ENCODE measurements at regions not wholly inside any gene's neighbourhood (a gene's known extent, or its start where the extent isn't known, plus 50 kb on each side); places are given as distances from the start of the nearest gene placed in this dataset.

DNA sequence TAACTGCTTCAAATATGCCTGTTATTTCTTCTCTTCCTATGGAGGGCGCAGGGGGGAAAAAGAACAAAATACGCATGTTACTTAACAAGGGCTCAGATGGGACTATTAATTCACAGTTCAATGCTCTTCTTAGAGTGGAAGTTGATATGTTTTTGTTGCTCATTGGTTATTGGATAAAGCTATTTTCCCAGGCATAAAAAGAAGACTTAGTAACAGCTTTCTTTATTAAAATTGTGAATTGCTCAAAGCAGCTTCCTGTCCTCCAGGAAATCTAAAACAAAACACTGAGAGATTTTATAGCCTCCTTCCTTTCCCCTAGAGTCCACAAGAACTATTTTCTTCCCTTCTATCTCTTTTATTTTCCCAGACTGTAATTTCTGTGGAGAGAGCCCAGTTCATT, 180.8 kb downstream of the SH3BP4 start:
- Mint-ChIP-seq H3K27me3 (peaks cover 7% of the 10 kb centered on the region), H3K27ac (no peak overlapping the region), H3K4me3 (no peak overlapping the region), H3K9me3 (no peaks in the 10 kb centered on the region), H3K4me1 (peaks cover 2% of the 10 kb centered on the region), H3K36me3 (ENCODE audit: low read depth) (no peaks in the 10 kb centered on the region)
- intact Hi-C loops (cut with micrococcal nuclease), result loop anchor here (10.0 kb wide), 1 partner anchor 612 kb away; no protein-coding TSS in a partner anchor
- DNase-seq, result no peak

DNA sequence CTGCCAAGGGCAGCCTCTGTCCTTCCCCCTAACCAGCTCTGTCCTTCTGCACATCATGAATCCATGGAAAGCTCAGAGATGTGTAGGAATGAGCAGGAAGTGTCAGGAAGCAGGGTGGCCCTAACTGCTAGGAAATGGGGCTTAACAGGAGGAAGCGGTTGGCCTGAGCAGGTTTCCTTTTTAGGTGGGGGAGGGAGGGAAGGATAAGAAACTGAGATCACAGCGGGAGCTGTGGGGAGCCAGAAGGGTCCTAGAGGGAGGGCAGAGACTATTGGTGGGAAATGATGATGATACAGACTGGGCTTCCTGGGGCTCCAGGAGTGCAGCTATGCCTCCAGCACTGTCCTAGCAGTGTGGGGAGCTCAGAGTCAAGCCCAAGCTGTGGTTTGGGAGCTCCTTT, 182.0 kb downstream of the SH3BP4 start:
- peak; percentile 34 for DNase-seq
- Mint-ChIP-seq H3K27me3 (peaks cover 5% of the 10 kb centered on the region), H3K36me3 (ENCODE audit: low read depth) (no peaks in the 10 kb centered on the region), H3K9me3 (no peaks in the 10 kb centered on the region), H3K4me1 (peaks cover 2% of the 10 kb centered on the region), H3K27ac (no peak overlapping the region), H3K4me3 (no peak overlapping the region)
- intact Hi-C loops (cut with micrococcal nuclease), result loop anchor here (10.0 kb wide), 1 partner anchor 611 kb away; no protein-coding TSS in a partner anchor

DNA sequence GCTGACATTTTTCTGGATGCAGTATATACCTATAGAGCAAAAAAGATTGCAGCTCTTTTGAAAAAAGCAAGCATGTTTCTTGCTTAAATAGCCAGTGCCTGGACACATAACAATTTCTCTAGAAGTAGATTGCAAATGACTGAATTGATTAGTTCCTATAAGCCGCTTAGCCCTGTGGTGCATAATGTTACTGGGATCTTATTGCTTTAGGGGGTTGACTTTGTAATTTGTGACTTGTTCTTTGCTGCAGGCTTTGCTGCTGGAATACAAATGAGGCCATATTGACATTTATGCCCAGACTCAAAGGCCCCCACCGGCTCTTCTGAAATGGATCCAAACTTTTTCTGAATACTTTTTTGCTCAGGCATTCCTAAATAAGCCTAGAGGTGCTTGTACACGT, 182.6 kb downstream of the SH3BP4 start:
- peaks cover 5% of the 10 kb centered on the region for H3K27me3 Mint-ChIP-seq
- intact Hi-C loops (cut with micrococcal nuclease), result loop anchor here (10.0 kb wide), 1 partner anchor 610 kb away; no protein-coding TSS in a partner anchor
- H3K27ac Mint-ChIP-seq, result no peak overlapping the region
- H3K4me1 Mint-ChIP-seq, result peaks cover 2% of the 10 kb centered on the region
- no peak overlapping the region for H3K4me3 Mint-ChIP-seq
- H3K36me3 Mint-ChIP-seq (ENCODE audit: low read depth), result no peaks in the 10 kb centered on the region
- no peaks in the 10 kb centered on the region for H3K9me3 Mint-ChIP-seq
- DNase-seq, result no peak

DNA sequence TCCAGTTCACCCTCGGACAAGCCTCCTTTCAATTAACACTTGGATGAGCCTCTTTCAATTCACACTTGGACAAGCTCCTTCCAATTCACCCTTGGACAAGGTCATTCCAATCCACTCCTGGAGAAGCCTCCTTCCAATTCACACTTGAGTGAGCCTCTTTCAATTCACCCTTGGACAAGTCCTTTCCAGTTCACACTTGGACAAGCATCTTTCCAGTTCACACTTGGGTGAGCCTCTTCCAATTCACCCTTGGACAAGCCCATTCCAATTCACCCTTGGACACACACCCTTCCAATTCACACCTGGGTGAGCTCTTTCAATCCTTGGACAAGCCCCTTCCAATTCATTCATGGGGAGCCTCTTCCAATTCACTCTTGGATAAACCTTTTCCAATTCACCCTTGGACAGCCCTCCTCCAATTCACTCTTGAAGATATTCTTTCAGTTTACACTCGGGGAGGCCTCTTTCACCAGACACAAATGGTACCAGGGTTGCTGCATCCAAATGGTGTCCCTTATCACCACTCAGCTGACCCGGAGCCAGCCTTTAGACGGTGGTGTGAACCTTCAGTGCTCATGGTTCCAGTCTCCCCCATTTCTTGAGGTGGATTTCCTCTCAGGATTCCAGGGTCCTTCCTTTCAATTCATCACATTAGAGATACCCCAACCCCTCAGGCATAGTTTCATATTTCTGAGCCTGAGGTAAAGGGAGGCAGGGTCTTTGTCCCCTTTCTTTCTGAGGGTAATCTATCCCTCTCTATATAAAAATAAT, 183.6 kb downstream of the SH3BP4 start:
- Mint-ChIP-seq H3K36me3 (ENCODE audit: low read depth) (no peaks in the 10 kb centered on the region), H3K27ac (no peak overlapping the region), H3K9me3 (no peaks in the 10 kb centered on the region), H3K27me3 (peaks cover 5% of the 10 kb centered on the region), H3K4me3 (no peak overlapping the region), H3K4me1 (peaks cover 2% of the 10 kb centered on the region)
- intact Hi-C loops (cut with micrococcal nuclease), result loop anchor here (10.0 kb wide), 1 partner anchor 609 kb away; no protein-coding TSS in a partner anchor
- peak; percentile 38 for DNase-seq

DNA sequence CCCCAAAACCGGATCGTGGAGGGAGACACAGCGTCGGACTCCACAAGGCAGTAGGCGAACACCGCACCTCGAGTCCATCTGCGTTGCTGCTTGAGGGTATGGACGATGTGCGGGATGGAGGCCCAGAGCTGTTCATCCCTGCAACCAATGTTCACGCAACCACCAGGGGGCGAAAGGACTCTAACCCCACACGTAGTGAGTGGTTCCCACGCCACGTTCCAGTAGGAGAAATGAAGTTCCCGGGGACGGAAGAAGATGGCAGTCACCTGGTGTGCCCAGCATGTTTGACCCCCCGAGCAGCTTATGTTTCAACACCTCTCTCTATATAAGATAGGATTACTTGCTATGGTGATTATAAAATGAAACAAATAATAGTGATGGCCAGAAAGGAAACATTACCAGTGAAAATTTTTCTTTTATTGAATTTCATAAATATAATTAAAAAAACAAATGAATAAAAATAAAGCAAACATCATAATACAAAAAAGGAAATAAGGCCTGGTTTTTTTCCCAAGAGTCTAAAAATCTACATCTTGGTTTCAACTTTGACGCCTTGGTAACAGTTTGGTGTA, 184.3 kb downstream of the SH3BP4 start:
- Mint-ChIP-seq H3K27ac (no peak overlapping the region), H3K9me3 (no peaks in the 10 kb centered on the region), H3K4me3 (no peak overlapping the region), H3K4me1 (peaks cover 2% of the 10 kb centered on the region), H3K27me3 (peaks cover 5% of the 10 kb centered on the region), H3K36me3 (ENCODE audit: low read depth) (no peaks in the 10 kb centered on the region)
- intact Hi-C loops (cut with micrococcal nuclease), result loop anchor here (10.0 kb wide), 1 partner anchor 609 kb away; no protein-coding TSS in a partner anchor
- DNase-seq, result peak; percentile 79

DNA sequence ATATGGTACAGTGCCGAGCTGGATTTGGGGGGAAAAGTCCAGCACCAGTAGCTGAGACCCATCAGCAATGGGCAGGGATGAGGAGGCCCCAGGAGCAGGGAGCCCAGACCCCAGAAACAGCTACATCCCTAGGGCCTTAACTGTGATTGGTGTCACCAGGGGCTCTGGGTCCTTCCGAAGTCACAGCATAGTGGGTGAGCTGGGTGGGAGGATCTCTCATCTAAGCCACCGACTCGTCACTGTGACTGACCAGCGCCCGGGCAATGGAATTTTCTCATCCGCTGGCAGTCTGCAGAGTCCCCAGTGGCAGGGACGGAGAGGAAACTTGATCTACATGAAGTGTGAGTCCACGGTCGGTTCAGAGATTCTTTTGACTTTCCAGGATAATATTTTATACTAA, 186.5 kb downstream of the SH3BP4 start:
- Mint-ChIP-seq H3K27me3 (peaks cover 5% of the 10 kb centered on the region), H3K36me3 (ENCODE audit: low read depth) (no peaks in the 10 kb centered on the region), H3K9me3 (no peaks in the 10 kb centered on the region), H3K27ac (no peak overlapping the region), H3K4me3 (no peak overlapping the region), H3K4me1 (peaks cover 2% of the 10 kb centered on the region)
- intact Hi-C loops (cut with micrococcal nuclease), result loop anchor here (10.0 kb wide), 1 partner anchor 606 kb away; no protein-coding TSS in a partner anchor
- peak; percentile 48 for DNase-seq

DNA sequence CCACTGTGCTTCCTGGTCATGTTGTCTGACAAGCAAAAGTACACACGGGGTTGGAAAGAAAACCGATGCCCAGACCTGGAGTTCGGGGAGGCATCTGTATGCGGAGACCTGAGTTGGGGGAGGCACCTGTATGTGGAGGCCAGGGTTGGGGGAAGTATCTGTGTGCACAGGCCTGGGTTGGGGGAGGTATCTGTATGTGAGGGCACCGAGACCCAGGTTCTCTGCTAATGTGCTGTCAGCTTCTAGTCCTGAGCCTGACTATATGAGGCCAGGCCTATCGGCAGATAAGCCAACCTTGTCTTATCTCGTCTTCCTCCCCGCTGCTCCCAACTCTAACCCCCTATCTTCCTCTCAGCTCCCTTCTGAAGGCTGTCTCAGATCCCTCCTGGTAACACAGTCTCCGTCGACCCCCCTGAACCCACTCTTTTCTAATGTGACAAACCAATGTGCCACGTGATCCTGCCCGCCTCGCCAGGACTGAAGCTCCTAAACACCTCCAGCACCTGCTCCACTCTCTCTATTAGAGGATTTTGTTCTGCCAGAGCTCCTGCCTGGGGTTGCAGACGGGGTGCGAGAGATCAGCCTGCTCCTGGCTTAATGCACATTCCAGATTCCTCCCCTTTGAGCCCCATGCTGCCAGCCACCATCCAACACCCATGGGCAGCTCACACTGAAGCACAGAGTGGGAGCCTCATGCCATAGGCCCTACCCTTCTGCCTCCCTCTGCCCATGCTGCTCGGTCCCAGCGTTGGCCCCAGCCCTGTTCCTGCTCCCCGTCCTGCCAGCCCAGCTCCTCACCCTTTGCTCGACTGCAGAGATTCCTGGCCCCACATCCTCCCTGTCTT, 188.4 kb downstream of the SH3BP4 start:
- Mint-ChIP-seq H3K36me3 (ENCODE audit: low read depth) (no peaks in the 10 kb centered on the region), H3K9me3 (no peaks in the 10 kb centered on the region), H3K4me1 (peaks cover 2% of the 10 kb centered on the region), H3K27ac (no peak overlapping the region), H3K4me3 (no peak overlapping the region), H3K27me3 (peaks cover 5% of the 10 kb centered on the region)
- DNase-seq, result peak; percentile 46
- intact Hi-C loops (cut with micrococcal nuclease), result loop anchor here (10.0 kb wide), 1 partner anchor 605 kb away; no protein-coding TSS in a partner anchor

DNA sequence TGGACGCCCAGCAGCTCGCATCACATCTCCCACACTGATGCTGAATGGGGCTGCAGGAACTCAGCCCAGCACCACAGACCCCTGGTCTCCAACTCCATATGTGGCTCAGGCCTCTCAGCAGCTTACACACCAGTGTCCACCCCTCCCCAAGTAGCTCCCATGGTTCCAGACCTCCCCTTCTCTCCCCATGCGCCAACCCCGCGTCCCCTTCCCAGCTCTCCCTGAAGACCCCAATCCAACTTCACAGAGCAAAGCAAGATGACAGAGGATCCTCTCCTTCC, 188.9 kb downstream of the SH3BP4 start:
- H3K9me3 Mint-ChIP-seq, result no peaks in the 10 kb centered on the region
- peak; percentile 30 for DNase-seq
- intact Hi-C loops (cut with micrococcal nuclease), result no loop called here
- peaks cover 2% of the 10 kb centered on the region for H3K4me1 Mint-ChIP-seq
- H3K36me3 Mint-ChIP-seq (ENCODE audit: low read depth), result no peaks in the 10 kb centered on the region
- no peak overlapping the region for H3K27ac Mint-ChIP-seq
- peaks cover 5% of the 10 kb centered on the region for H3K27me3 Mint-ChIP-seq
- H3K4me3 Mint-ChIP-seq, result no peak overlapping the region

DNA sequence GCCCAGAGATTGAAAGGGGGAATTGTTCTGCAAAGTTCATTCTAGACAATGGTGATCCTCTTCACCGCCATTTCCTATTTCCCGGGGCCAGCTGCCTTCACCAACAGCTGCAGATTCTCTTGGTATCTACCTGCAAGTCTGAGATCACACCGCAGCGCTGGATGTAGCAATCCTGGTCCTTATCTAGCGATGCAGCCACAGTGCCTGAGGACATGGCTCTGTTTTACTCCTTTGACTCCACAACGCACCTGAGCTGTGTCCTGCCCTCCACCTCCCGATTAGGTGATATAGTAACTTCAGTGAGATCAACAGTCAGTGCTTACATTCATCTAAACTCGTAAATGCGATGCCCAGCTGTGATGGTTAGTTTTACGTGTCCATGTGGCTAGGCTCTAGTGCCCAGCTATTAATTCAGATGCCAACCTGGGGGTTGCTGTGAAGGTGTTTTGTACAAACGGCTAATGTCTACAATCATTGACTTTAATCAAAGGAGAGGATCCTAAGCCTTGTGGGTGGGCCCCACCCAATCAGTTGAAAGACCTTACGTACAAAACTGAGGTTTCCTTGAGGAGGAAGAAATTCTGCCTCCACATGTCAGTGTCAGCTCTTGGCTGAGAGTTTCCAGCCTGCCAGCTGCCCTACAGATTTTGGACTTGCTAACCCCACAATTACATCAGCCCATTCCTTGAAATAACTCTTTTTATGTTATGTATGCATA, 189.8 kb downstream of the SH3BP4 start:
- intact Hi-C loops (cut with micrococcal nuclease), result no loop called here
- Mint-ChIP-seq H3K27ac (no peak overlapping the region), H3K9me3 (no peaks in the 10 kb centered on the region), H3K36me3 (ENCODE audit: low read depth) (no peaks in the 10 kb centered on the region), H3K4me1 (no peaks in the 10 kb centered on the region), H3K4me3 (no peak overlapping the region), H3K27me3 (peaks cover 3% of the 10 kb centered on the region)
- DNase-seq, result peak; percentile 40

DNA sequence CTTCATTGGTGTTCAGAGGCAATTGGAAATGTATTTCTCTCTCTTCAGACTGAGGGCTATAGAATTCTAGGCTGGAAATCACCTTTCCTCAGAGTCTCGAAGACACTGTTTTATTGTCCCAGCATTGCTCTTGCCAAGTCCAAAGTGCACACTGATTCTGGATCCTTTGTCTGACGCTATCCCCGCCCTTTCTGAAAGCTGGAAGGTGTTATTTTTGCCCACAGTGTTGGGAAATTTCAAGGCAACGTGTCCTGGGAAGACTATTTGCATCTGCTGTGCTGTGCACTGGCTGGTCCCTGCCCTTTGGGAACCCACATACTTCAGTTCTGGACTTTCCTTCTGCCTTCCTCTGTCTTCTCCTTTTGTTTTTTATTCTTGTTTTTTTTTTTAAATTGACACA, 190.8 kb downstream of the SH3BP4 start:
- Mint-ChIP-seq H3K4me3 (no peak overlapping the region), H3K9me3 (no peaks in the 10 kb centered on the region), H3K36me3 (ENCODE audit: low read depth) (no peaks in the 10 kb centered on the region), H3K27me3 (no peaks in the 10 kb centered on the region), H3K4me1 (no peaks in the 10 kb centered on the region), H3K27ac (no peak overlapping the region)
- intact Hi-C loops (cut with micrococcal nuclease), result no loop called here
- no peak for DNase-seq

DNA sequence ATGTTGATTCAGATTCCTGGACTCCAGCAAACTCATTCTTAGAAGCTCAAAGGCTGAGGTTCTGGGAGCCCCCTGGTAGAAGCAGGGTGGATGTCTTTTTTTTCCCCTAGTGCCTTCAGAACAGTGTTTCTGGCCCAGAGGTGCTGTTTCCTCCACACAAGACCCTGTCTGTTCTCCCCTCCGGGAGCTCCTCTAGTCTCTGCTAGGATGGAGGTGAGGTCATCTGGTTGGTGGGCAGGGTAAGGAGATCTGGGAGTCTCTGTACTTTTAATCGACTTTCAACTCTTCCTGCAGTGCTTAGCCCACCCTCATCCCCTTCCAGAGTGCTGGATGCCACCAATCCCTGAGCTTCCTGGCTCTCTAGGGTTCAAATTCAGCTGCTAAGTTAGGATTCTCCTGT, 192.0 kb downstream of the SH3BP4 start:
- Mint-ChIP-seq H3K4me3 (no peak overlapping the region), H3K9me3 (no peaks in the 10 kb centered on the region), H3K36me3 (ENCODE audit: low read depth) (no peaks in the 10 kb centered on the region), H3K27me3 (peaks cover 2% of the 10 kb centered on the region), H3K4me1 (no peaks in the 10 kb centered on the region), H3K27ac (no peak overlapping the region)
- no peak for DNase-seq
- intact Hi-C loops (cut with micrococcal nuclease), result no loop called here

DNA sequence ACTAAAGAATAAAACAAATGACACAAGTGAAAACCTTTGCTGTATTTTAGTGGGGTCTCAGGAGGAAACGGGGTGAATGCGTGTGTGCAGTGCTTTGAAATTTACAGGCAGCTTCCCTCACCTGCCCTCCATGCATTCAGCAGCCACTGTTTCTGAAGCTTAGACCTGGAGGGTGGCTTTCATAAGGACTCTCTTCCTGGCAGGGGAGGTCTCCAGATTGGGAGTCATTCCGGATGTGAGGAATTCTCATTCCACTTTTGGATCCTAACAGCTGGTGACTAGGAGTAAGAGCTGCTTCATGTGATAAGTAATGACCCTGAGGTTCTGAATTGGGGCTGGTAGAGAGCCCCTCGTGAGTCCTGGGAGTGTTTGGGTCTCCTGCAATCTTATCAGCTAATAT, 192.5 kb downstream of the SH3BP4 start:
- intact Hi-C loops (cut with micrococcal nuclease), result no loop called here
- DNase-seq, result no peak
- H3K36me3 Mint-ChIP-seq (ENCODE audit: low read depth), result no peaks in the 10 kb centered on the region
- no peaks in the 10 kb centered on the region for H3K9me3 Mint-ChIP-seq
- no peaks in the 10 kb centered on the region for H3K4me1 Mint-ChIP-seq
- no peak overlapping the region for H3K4me3 Mint-ChIP-seq
- H3K27ac Mint-ChIP-seq, result no peak overlapping the region
- H3K27me3 Mint-ChIP-seq, result peaks cover 2% of the 10 kb centered on the region

DNA sequence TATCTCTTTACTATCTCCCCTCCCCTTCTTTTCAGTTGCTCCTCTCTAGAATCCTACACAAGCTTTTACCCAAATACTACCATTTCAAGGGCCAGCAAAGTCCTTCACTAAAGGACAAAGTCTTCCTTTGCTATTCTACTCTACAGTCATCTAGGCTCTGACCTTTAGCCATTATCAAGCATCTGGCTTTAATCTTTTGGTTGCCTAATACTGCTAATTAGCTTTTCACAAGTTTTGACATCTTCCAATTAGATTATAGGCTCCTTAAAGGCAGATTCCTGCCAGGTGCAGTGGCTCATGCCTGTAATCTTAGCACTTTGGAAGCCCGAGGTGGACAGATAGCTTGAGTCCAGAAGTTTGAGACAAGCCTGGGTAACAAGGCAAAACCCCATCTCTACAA, 194.4 kb downstream of the SH3BP4 start:
- no peaks in the 10 kb centered on the region for H3K4me1 Mint-ChIP-seq
- intact Hi-C loops (cut with micrococcal nuclease), result no loop called here

More for the DNA sequence above, 194.4 kb downstream of the SH3BP4 start:
- DNase-seq, result no peak
- Mint-ChIP-seq H3K27ac (no peak overlapping the region), H3K27me3 (peaks cover 5% of the 10 kb centered on the region), H3K9me3 (no peaks in the 10 kb centered on the region), H3K4me3 (no peak overlapping the region), H3K36me3 (ENCODE audit: low read depth) (no peaks in the 10 kb centered on the region)

All from activated CD4-positive, alpha-beta T cell treated with anti-CD3 and anti-CD28 coated beads, Interleukin-2, amount 10 ng/mL, durations not matched to agents 24 days and 14 days (primary cell).